Esophagus squamous epithelium (tissue), 4 donors: ENCODE measurements at regions not wholly inside any gene's neighbourhood (a gene's known extent, or its start where the extent isn't known, plus 50 kb on each side); places are given as distances from the start of the nearest gene placed in this dataset.

Experiments
- POLR2A ChIP-seq, 4 donors: fragments of 450-650 bp; IDR thresholded peaks; one replicate each; pipeline ENCODE4 v1.6.1; 2017; ENCODE audit warnings: antibody characterized with exemption in 4 of 4, mild to moderate bottlenecking in 4 of 4, moderate library complexity in 3 of 4
- TF ChIP-seq, protein P1 (sequence below), 6 experiments: fragments of 450-650 bp in 4 of 6; fragments of 200-600 bp in 2 of 6; sonication (generic) in 2 of 6; IDR thresholded peaks; one replicate each; pipeline ENCODE4 v1.5.1; 2016 to 2019; ENCODE audit warnings: antibody characterized with exemption in 6 of 6, mild to moderate bottlenecking in 4 of 6, moderate library complexity in 4 of 6

DNA sequence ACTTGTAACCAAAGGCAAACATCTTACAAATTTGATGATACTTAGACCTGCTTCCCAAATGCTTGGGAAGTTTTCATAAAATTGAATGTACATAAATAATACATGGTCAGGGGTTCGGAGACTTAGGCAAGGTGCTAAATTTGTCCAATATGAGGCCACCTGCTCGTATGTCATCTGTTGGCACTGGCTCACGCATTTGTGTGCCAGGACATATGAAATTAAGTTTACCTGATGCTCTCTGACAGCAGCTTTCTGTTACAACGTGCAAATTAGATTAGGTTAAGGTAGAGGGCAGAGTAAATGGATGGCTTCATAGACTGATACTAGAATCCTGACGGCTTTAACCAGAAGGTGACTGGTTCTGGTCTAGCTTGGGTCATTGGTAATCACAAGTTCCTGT is 970.3 kb upstream of the RBFOX1 start:
- TF ChIP-seq, protein P1, sequence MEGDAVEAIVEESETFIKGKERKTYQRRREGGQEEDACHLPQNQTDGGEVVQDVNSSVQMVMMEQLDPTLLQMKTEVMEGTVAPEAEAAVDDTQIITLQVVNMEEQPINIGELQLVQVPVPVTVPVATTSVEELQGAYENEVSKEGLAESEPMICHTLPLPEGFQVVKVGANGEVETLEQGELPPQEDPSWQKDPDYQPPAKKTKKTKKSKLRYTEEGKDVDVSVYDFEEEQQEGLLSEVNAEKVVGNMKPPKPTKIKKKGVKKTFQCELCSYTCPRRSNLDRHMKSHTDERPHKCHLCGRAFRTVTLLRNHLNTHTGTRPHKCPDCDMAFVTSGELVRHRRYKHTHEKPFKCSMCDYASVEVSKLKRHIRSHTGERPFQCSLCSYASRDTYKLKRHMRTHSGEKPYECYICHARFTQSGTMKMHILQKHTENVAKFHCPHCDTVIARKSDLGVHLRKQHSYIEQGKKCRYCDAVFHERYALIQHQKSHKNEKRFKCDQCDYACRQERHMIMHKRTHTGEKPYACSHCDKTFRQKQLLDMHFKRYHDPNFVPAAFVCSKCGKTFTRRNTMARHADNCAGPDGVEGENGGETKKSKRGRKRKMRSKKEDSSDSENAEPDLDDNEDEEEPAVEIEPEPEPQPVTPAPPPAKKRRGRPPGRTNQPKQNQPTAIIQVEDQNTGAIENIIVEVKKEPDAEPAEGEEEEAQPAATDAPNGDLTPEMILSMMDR (IDR thresholded peaks at IDR 0.05) = no peak
- no peak for TF ChIP-seq POLR2A (IDR thresholded peaks at IDR 0.05)
